OCI-LY3 (cell line): ENCODE measurements at regions not wholly inside any gene's neighbourhood (a gene's known extent, or its start where the extent isn't known, plus 50 kb on each side); places are given as distances from the start of the nearest gene placed in this dataset.

Experiments
- EZH2phosphoT487 ChIP-seq: fragments of 200-600 bp; shearing (Covaris generic); IDR thresholded peaks from 2 replicates; pipeline ENCODE4 v1.6.1; 2018; ENCODE audit warnings: antibody characterized with exemption, mixed run types, low read depth
- TF ChIP-seq, protein P1 (sequence below): fragments of 200-600, 300-600 bp; sonication (generic); IDR thresholded peaks from 2 replicates; pipeline ENCODE4 v1.5.1; 2014; ENCODE audit warnings: antibody characterized with exemption, low read length, low read depth

- TF ChIP-seq, protein P1, sequence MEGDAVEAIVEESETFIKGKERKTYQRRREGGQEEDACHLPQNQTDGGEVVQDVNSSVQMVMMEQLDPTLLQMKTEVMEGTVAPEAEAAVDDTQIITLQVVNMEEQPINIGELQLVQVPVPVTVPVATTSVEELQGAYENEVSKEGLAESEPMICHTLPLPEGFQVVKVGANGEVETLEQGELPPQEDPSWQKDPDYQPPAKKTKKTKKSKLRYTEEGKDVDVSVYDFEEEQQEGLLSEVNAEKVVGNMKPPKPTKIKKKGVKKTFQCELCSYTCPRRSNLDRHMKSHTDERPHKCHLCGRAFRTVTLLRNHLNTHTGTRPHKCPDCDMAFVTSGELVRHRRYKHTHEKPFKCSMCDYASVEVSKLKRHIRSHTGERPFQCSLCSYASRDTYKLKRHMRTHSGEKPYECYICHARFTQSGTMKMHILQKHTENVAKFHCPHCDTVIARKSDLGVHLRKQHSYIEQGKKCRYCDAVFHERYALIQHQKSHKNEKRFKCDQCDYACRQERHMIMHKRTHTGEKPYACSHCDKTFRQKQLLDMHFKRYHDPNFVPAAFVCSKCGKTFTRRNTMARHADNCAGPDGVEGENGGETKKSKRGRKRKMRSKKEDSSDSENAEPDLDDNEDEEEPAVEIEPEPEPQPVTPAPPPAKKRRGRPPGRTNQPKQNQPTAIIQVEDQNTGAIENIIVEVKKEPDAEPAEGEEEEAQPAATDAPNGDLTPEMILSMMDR = no peak
- no peak for TF ChIP-seq EZH2phosphoT487
Observed at GRCh38 chr3:84073664-84074063, 885.1 kb upstream of the CADM2 start.
